Kidney epithelial cell (primary cell): ENCODE measurements at regions not wholly inside any gene's neighbourhood (a gene's known extent, or its start where the extent isn't known, plus 50 kb on each side); places are given as distances from the start of the nearest gene placed in this dataset.
"Not testable (repeated sequence)": the region's sequence is repeated elsewhere in the genome, so short reads cannot be mapped to it uniquely, and the experiment has no call there.

Source experiments
- DNase-seq: peaks from one replicate; pipeline ENCODE4 v3.0.0-alpha.2; 2010; ENCODE audit warnings: low read depth
- H3K27me3 ChIP-seq: 2 replicates; pipeline ENCODE4 v1.6.0; 2011; ENCODE audit warnings: low read length; ENCODE audit not compliant: control insufficient read depth, insufficient read depth
- H3K36me3 ChIP-seq: 2 replicates; pipeline ENCODE4 v1.5.1; 2011; ENCODE audit warnings: low read length; ENCODE audit not compliant: control insufficient read depth, insufficient read depth
- H3K4me3 ChIP-seq: 2 replicates; pipeline ENCODE4 v1.5.1; 2011; ENCODE audit warnings: low read depth, mild to moderate bottlenecking, control low read depth, low read length
- TF ChIP-seq, protein P1 (sequence below): IDR thresholded peaks from 2 replicates; pipeline ENCODE4 v1.5.1; 2011; ENCODE audit warnings: mild to moderate bottlenecking, moderate library complexity, low read length, control low read depth, inconsistent platforms; ENCODE audit not compliant: insufficient read depth, poor library complexity, severe bottlenecking

DNA sequence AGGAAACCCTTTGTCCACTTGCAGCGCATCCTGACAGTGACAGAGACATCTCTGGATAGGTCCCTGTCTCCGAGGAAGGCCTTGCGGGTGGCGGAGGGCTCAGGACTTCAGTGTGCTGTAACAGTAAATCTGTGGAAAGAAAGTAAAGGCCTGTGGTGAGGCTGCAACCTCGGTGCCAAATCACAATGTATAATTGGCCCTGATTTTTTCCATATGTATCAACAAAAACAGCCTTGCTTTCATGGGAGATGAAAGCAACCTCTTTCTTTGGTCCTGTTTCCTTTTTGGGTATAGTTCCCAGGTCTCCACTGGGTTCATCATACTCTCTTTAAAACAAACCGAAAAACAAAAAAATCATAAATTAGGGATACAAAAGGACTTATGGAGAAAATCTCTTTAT is 110.9 kb upstream of the BMPER start:
- Histone ChIP-seq H3K4me3 (no peak overlapping the region), H3K27me3 (no peaks in the 10 kb centered on the region), H3K36me3 (no peaks in the 10 kb centered on the region)
- TF ChIP-seq, protein P1, sequence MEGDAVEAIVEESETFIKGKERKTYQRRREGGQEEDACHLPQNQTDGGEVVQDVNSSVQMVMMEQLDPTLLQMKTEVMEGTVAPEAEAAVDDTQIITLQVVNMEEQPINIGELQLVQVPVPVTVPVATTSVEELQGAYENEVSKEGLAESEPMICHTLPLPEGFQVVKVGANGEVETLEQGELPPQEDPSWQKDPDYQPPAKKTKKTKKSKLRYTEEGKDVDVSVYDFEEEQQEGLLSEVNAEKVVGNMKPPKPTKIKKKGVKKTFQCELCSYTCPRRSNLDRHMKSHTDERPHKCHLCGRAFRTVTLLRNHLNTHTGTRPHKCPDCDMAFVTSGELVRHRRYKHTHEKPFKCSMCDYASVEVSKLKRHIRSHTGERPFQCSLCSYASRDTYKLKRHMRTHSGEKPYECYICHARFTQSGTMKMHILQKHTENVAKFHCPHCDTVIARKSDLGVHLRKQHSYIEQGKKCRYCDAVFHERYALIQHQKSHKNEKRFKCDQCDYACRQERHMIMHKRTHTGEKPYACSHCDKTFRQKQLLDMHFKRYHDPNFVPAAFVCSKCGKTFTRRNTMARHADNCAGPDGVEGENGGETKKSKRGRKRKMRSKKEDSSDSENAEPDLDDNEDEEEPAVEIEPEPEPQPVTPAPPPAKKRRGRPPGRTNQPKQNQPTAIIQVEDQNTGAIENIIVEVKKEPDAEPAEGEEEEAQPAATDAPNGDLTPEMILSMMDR: no peak
- DNase-seq: no peak

DNA sequence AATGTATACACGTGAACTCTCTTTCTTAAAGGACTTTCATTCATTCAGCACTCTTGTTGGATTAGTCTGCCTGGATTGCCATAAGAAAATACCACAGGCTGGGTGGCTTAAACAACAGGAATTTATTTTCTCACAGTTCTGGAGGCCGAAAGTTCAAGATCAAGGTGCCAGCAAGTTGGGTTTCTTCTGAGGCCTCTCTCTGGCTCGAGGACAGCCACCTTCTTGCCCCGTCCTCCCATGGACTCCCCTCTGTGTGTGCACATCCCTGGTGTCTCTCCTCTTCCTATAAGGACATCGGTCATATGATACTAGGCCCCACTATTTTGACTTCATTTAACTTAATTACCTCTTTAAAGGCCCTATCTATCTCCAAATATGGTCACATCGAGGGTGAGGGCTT is 110.4 kb upstream of the BMPER start:
- H3K4me3 ChIP-seq: no peak overlapping the region
- TF ChIP-seq, protein P1: no peak
- no peaks in the 10 kb centered on the region for H3K36me3 ChIP-seq
- no peaks in the 10 kb centered on the region for H3K27me3 ChIP-seq
- no peak for DNase-seq

DNA sequence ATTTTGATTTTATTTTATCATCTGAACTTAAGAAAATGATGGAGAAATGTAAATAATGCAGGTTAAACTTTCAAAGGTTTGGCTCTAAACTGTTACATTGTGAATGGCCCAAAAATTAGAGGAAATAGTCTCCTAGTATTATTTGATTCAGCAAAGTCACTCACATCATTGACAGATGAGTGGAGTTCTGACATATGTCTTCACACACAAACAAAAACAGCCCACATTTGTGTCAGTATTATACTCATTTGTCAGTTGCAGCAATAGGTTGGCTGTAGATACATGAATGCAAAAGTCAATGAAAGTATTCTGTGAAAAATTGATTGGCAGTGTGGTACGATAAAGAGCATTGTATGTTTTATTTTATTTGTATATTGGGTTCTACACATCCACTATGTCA is 108.8 kb upstream of the BMPER start:
- TF ChIP-seq, protein P1: no peak
- Histone ChIP-seq H3K27me3 (no peaks in the 10 kb centered on the region), H3K36me3 (no peaks in the 10 kb centered on the region), H3K4me3 (no peak overlapping the region)
- no peak for DNase-seq

DNA sequence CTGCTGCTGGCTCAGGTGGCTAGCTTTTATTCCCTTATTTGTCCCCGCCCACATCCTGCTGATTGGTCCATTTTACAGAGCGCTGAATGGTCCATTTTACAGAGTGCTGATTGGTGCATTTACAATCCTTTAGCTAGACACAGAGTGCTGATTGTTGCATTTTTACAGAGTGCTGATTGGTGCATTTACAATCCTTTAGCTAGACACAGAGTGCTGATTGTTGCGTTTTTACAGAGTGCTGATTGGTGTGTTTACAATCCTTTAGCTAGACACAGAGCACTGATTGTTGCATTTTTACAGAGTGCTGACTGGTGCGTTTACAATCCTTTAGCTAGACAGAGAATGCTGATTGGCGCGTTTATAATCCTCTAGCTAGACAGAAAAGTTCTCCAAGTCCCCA is 107.8 kb upstream of the BMPER start:
- H3K27me3 ChIP-seq, DNase-seq, H3K36me3 ChIP-seq, H3K4me3 ChIP-seq: not testable (repeated sequence)

DNA sequence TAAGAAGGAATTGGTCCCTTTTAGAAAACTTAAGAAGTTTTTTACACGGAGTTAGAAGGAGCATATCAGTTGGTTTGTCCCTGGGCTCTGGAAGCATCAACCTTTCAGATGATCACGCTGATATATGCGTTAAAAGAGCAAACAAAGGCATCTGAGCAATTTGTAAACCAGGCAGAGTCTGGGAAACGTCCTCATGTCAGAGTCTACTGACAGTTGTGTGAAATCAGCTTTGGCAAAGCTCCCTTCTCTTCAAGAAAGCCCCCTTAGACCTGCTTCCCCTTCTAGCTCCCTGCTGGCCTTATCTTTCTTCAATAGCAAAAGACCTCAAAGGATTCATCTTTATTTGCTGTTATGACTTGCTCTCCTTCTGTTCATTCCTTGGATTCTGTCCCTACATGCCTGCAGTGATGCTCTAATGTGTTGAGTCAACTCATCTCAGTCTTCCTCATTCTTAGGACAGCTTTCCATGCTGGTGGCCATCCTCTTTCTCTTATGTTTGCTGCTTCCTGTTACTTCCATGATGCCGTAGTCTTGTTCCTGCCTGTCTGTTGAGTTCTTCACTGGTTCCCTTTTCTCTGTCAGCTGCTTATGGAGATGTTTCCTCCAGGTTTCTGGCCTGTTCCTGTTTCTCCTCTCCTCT is 106.5 kb upstream of the BMPER start:
- Histone ChIP-seq H3K36me3 (no peaks in the 10 kb centered on the region), H3K27me3 (no peaks in the 10 kb centered on the region), H3K4me3 (no peak overlapping the region)
- TF ChIP-seq, protein P1: no peak
- DNase-seq: no peak

DNA sequence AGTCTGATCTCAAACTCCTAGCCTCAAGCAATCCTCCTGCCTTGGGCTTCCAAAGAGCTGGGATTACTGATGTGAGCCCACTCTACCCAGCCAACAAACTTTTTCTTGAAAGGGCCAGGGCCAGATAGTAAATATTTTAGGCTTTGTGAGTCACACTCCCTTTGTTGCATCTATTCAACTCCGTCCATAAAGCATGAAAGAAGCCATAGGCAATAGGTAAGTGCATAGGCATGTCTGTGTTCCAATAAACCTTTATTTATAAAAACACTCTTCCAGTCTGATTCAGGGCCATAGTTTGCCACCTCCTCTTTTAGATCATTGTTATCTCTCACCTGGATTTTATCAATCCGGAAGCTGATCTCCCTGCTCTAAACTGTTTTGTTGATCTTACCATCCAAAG is 105.6 kb upstream of the BMPER start:
- no peaks in the 10 kb centered on the region for H3K27me3 ChIP-seq
- TF ChIP-seq, protein P1: no peak
- no peaks in the 10 kb centered on the region for H3K36me3 ChIP-seq
- no peak overlapping the region for H3K4me3 ChIP-seq
- DNase-seq: no peak
